ENCODE measurements at regions not wholly inside any gene's neighbourhood (a gene's known extent, or its start where the extent isn't known, plus 50 kb on each side); places are given as distances from the start of the nearest gene placed in this dataset.
"Not testable (repeated sequence)": the region's sequence is repeated elsewhere in the genome, so short reads cannot be mapped to it uniquely, and the experiment has no call there.

GRCh38 chr7:34569975-34570699, 87.9 kb upstream of the NPSR1 start:
- DNase-seq (ENCODE audit: low read depth in 4 of 4, low spot score in 3 of 4), result no peak

- DNase-seq (ENCODE audit: low read depth in 4 of 4, low spot score in 3 of 4), result no peak
These were observed 83.0 kb upstream of the NPSR1 start for GRCh38 chr7:34575006-34575405.

- not testable (repeated sequence) for DNase-seq (ENCODE audit: low read depth in 4 of 4, low spot score in 3 of 4)
These were observed 80.1 kb upstream of the NPSR1 start for GRCh38 chr7:34577934-34578333.

- DNase-seq (ENCODE audit: low read depth in 4 of 4, low spot score in 3 of 4), result not testable (repeated sequence)
These were observed 76.3 kb upstream of the NPSR1 start for GRCh38 chr7:34581698-34582097.

GRCh38 chr7:34584526-34584925, 73.5 kb upstream of the NPSR1 start:
- no peak for DNase-seq (ENCODE audit: low read depth in 4 of 4, low spot score in 3 of 4)

GRCh38 chr7:34596887-34597286, 61.1 kb upstream of the NPSR1 start:
- DNase-seq (ENCODE audit: low read depth in 4 of 4, low spot score in 3 of 4), result no peak

GRCh38 chr7:34603711-34604444, 54.1 kb upstream of the NPSR1 start:
- no peak for DNase-seq (ENCODE audit: low read depth in 4 of 4, low spot score in 3 of 4)

Data from right renal pelvis (tissue), 4 donors.